Small intestine (tissue), 7 donors: ENCODE measurements at regions not wholly inside any gene's neighbourhood (a gene's known extent, or its start where the extent isn't known, plus 50 kb on each side); places are given as distances from the start of the nearest gene placed in this dataset.

Experiments
- DNase-seq, 2 donors: peaks; one replicate each; pipeline versions ENCODE4 v3.0.0 to v3.0.0-alpha.2; 2013
- FAIRE-seq: peaks from 2 replicates; lab custom pipeline; 2012; peaks lifted over from hg19 to GRCh38; lab: Jason Lieb, UNC
- H3K27ac ChIP-seq, 3 donors: one replicate each; pipeline ENCODE4 v1.5.1; 2013; ENCODE audit warnings: low read length in 2 of 3, mild to moderate bottlenecking in 2 of 3, control low read depth in 1 of 3, inconsistent platforms in 1 of 3, low read depth in 1 of 3, moderate library complexity in 1 of 3
- H3K27me3 ChIP-seq, 3 donors: one replicate each; pipeline ENCODE4 v1.6.1; 2013; ENCODE audit warnings: low read length in 3 of 3, inconsistent platforms in 1 of 3; ENCODE audit not compliant: control insufficient read depth in 3 of 3, insufficient read depth in 3 of 3
- H3K36me3 ChIP-seq, 3 donors: one replicate each; pipeline ENCODE4 v1.6.1; 2013; ENCODE audit warnings: low read length in 3 of 3, inconsistent platforms in 1 of 3, low read depth in 1 of 3, mild to moderate bottlenecking in 1 of 3, moderate library complexity in 1 of 3; ENCODE audit not compliant: control insufficient read depth in 3 of 3, insufficient read depth in 2 of 3
- H3K4me1 ChIP-seq, 3 donors: one replicate each; pipeline ENCODE4 v1.6.1; 2013; ENCODE audit warnings: low read length in 2 of 3, inconsistent platforms in 1 of 3, low read depth in 1 of 3, mild to moderate bottlenecking in 1 of 3, moderate library complexity in 1 of 3; ENCODE audit not compliant: control insufficient read depth in 3 of 3, insufficient read depth in 2 of 3
- H3K4me3 ChIP-seq, 3 donors: one replicate each; pipeline ENCODE4 v1.5.1; 2013; ENCODE audit warnings: low read length in 3 of 3, control low read depth in 1 of 3, inconsistent platforms in 1 of 3, low read depth in 1 of 3, mild to moderate bottlenecking in 1 of 3, moderate library complexity in 1 of 3
- H3K9me3 ChIP-seq, 2 donors: one replicate each; pipeline ENCODE4 v1.6.1; 2013; ENCODE audit warnings: low read depth in 1 of 2, low read length in 1 of 2; ENCODE audit not compliant: control insufficient read depth in 2 of 2, insufficient read depth in 1 of 2
- WGBS, 3 donors: extraction: QIAGEN DNeasy Blood & Tissue Kit; methylation state at CpG; one replicate each; pipeline ENCODE4 v1.1.7; 2013; 5-methylcytosine and 5-hydroxymethylcytosine counted together
- donor health status: healthy with polysubstance abuse.
- donor health status: control.
- donor health status: control.
- donor health status: Bipolar disorder and iron deficiency.
- donor health status: healthy.

GRCh38 chr7:45390731-45391130, 183.4 kb upstream of the ADCY1 start:
- FAIRE-seq (no peak), DNase-seq (no peak)
- H3K36me3 ChIP-seq = no peaks in the 10 kb centered on the region
- H3K4me3 ChIP-seq = no peak overlapping the region
- 80 to 88% (median 85%) methylated on average over 5 of the region's 5 CpGs for WGBS, 3 donors
- no peaks in the 10 kb centered on the region for H3K27me3 ChIP-seq
- no peak overlapping the region for H3K27ac ChIP-seq
- H3K4me1 ChIP-seq = no peaks in the 10 kb centered on the region
- H3K9me3 ChIP-seq = peaks cover 0 to 15% of the 10 kb centered on the region in 2 donors

- H3K4me1 ChIP-seq = no peaks in the 10 kb centered on the region
- H3K36me3 ChIP-seq = no peaks in the 10 kb centered on the region
- no peaks in the 10 kb centered on the region for H3K27me3 ChIP-seq
- DNase-seq (no peak), FAIRE-seq (no peak)
- H3K9me3 ChIP-seq = peaks cover 0 to 19% of the 10 kb centered on the region in 2 donors
- H3K4me3 ChIP-seq = no peak overlapping the region
- no peak overlapping the region for H3K27ac ChIP-seq
- WGBS, 3 donors = 79 to 91% (median 87%) methylated on average over 38 of the region's 38 CpGs
Measured at GRCh38 chr7:45391618-45392451, 182.3 kb upstream of the ADCY1 start.

DNA sequence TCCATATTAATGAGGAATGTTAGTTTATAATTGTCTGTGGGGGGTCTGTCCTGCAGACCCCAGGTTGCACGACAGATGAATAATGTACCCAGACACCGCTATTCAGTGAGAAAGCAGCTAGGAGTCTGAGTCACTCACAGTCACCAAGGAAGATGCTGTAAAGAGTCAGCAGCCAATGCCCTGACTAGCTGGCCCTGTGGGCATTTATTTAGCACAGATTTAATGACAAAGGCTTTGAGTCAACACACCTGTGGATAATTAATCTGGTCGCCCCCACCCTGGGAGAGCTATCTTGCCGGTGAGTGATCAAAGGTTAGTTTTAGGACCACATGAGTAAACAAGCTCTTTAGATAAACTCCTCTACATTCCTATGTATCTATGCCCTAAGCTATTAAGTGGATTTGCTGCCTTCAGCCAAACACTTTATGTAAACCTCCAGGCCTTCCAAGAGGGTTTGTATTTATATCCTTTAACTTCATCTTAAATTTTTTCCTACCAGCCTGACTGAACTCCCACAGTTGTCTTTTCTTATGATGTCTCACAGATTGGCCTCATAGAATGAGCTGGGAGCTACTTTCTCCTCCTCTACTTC, 180.0 kb upstream of the ADCY1 start:
- WGBS, 3 donors = 49 to 67% (median 61%) methylated on average over 4 of the region's 4 CpGs
- FAIRE-seq (no peak), DNase-seq (no peak)
- Histone ChIP-seq H3K9me3 (peaks cover 0 to 19% of the 10 kb centered on the region in 2 donors), H3K4me3 (no peak overlapping the region), H3K27ac (no peak overlapping the region), H3K4me1 (no peaks in the 10 kb centered on the region), H3K36me3 (no peaks in the 10 kb centered on the region), H3K27me3 (no peaks in the 10 kb centered on the region)

DNA sequence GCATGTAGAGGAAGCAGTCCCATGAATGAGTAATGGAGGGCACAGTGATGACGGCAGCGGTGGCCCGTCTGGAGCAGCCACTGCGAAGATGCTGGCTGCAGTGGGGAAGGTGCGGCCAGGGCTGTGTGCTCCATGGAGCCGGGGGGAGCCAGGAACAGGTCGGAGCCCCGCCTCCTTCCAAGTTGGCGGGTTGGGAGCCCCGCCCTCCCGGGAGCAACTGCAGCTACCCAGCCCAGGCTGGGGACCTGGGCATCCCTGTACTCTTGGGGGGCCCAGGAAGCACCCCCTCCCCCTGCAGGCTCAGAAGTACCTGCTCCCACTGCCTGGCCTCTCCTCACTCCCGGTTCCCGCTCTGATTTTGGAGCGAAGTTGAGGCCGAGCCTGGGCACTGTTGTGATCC, 175.1 kb upstream of the ADCY1 start:
- FAIRE-seq (no peak), DNase-seq (no peak)
- H3K9me3 ChIP-seq = peaks cover 0 to 16% of the 10 kb centered on the region in 2 donors
- no peaks in the 10 kb centered on the region for H3K27me3 ChIP-seq
- no peak overlapping the region for H3K27ac ChIP-seq
- H3K4me3 ChIP-seq = no peak overlapping the region
- no peaks in the 10 kb centered on the region for H3K4me1 ChIP-seq
- H3K36me3 ChIP-seq = no peaks in the 10 kb centered on the region
- WGBS, 3 donors = 89 to 91% (median 90%) methylated on average over 14 to 15 of the region's 15 CpGs

GRCh38 chr7:45400680-45401079, 173.5 kb upstream of the ADCY1 start:
- Histone ChIP-seq H3K27ac (no peak overlapping the region), H3K36me3 (no peaks in the 10 kb centered on the region), H3K4me1 (no peaks in the 10 kb centered on the region), H3K27me3 (no peaks in the 10 kb centered on the region), H3K9me3 (peaks cover 0 to 9% of the 10 kb centered on the region in 2 donors), H3K4me3 (no peak overlapping the region)
- DNase-seq = no peak
- 74 to 84% (median 81%) methylated on average over 7 of the region's 7 CpGs for WGBS, 3 donors
- FAIRE-seq = no peak

GRCh38 chr7:45401155-45401554, 173.0 kb upstream of the ADCY1 start:
- Histone ChIP-seq H3K4me1 (no peaks in the 10 kb centered on the region), H3K9me3 (peaks cover 0 to 5% of the 10 kb centered on the region in 2 donors), H3K36me3 (no peaks in the 10 kb centered on the region), H3K4me3 (no peak overlapping the region), H3K27ac (no peak overlapping the region), H3K27me3 (no peaks in the 10 kb centered on the region)
- 82 to 86% (median 84%) methylated on average over 2 of the region's 2 CpGs for WGBS, 3 donors
- FAIRE-seq (no peak), DNase-seq (no peak)

DNA sequence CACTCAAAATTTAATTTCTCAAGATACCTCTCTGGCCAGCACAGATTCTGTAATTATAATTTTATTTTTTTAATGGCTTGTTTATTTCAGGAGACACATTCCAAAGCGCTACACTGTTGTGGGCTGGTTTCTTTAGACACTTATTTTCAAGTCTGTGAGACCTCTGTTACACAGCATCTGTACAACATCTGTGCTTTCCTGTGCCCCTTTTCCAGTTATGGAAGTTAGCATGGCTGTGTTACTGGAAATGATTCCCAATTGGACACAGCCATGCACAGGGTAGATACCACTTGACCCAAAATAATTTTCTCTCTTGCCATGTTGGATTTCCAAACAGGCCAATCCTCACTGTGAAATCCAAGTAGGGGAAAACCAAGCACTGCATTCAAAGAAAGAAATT, 172.3 kb upstream of the ADCY1 start:
- H3K9me3 ChIP-seq = peaks cover 0 to 5% of the 10 kb centered on the region in 2 donors
- H3K4me3 ChIP-seq = no peak overlapping the region
- DNase-seq (no peak), FAIRE-seq (no peak)
- H3K27ac ChIP-seq = no peak overlapping the region
- H3K27me3 ChIP-seq = no peaks in the 10 kb centered on the region
- H3K4me1 ChIP-seq = no peaks in the 10 kb centered on the region
- no peaks in the 10 kb centered on the region for H3K36me3 ChIP-seq
- 70 to 82% (median 76%) methylated on average over 1 of the region's 1 CpG for WGBS, 3 donors

- H3K27ac ChIP-seq = no peak overlapping the region
- H3K27me3 ChIP-seq = no peaks in the 10 kb centered on the region
- no peaks in the 10 kb centered on the region for H3K36me3 ChIP-seq
- H3K9me3 ChIP-seq = peaks cover 0 to 5% of the 10 kb centered on the region in 2 donors
- DNase-seq (peak in 1 of 2 donors; percentile 1), FAIRE-seq (no peak)
- no peaks in the 10 kb centered on the region for H3K4me1 ChIP-seq
- WGBS, 3 donors = 41 to 53% (median 50%) methylated on average over 2 of the region's 2 CpGs
- H3K4me3 ChIP-seq = no peak overlapping the region
Measured at GRCh38 chr7:45402480-45403218, 171.5 kb upstream of the ADCY1 start.
